ENCODE measurements at regions not wholly inside any gene's neighbourhood (a gene's known extent, or its start where the extent isn't known, plus 50 kb on each side); places are given as distances from the start of the nearest gene placed in this dataset.

- Histone ChIP-seq H3K4me3 (ENCODE audit: insufficient read depth, low read length, poor library complexity, severe bottlenecking) (no peak overlapping the region), H2AFZ (ENCODE audit: low read depth, low read length, severe bottlenecking) (no peak overlapping the region), H3K79me2 (ENCODE audit: insufficient read depth, low read length) (no peaks in the 10 kb centered on the region), H3K9me3 (ENCODE audit: insufficient read depth, low read length) (no peaks in the 10 kb centered on the region), H3K9me2 (replicated peaks; ENCODE audit: insufficient read depth, low read length) (no peaks in the 10 kb centered on the region), H3K36me3 (ENCODE audit: low read length) (no peaks in the 10 kb centered on the region), H3K27ac (ENCODE audit: low read depth, low read length) (no peak overlapping the region), H3F3A (ENCODE audit: insufficient read depth) (no peaks in the 10 kb centered on the region), H3K9ac (ENCODE audit: low read length) (no peak overlapping the region), H3K27me3 (ENCODE audit: low read length) (no peaks in the 10 kb centered on the region), H3K4me2 (ENCODE audit: low read depth, low read length, poor library complexity, severe bottlenecking) (no peak overlapping the region), H4K20me1 (ENCODE audit: low read depth, low read length) (no peaks in the 10 kb centered on the region)
- TF ChIP-seq CTCF (IDR thresholded peaks at IDR 0.05; ENCODE audit: insufficient read depth, low read length, poor library complexity, severe bottlenecking) (no peak), EZH2phosphoT487 (conservative IDR thresholded peaks at IDR 0.05; ENCODE audit: low read length) (no peak)
These were observed 262.9 kb upstream of the KLHL29 start for GRCh38 chr2:23121968-23122648.

- Histone ChIP-seq H3K9me3 (ENCODE audit: insufficient read depth, low read length) (no peaks in the 10 kb centered on the region), H3K36me3 (ENCODE audit: low read length) (no peaks in the 10 kb centered on the region), H3K27me3 (ENCODE audit: low read length) (no peaks in the 10 kb centered on the region), H3F3A (ENCODE audit: insufficient read depth) (no peaks in the 10 kb centered on the region), H2AFZ (ENCODE audit: low read depth, low read length, severe bottlenecking) (no peak overlapping the region), H3K4me2 (ENCODE audit: low read depth, low read length, poor library complexity, severe bottlenecking) (no peak overlapping the region), H3K9ac (ENCODE audit: low read length) (no peak overlapping the region), H3K27ac (ENCODE audit: low read depth, low read length) (no peak overlapping the region), H3K4me3 (ENCODE audit: insufficient read depth, low read length, poor library complexity, severe bottlenecking) (no peak overlapping the region), H3K9me2 (replicated peaks; ENCODE audit: insufficient read depth, low read length) (no peaks in the 10 kb centered on the region), H3K79me2 (ENCODE audit: insufficient read depth, low read length) (no peaks in the 10 kb centered on the region), H4K20me1 (ENCODE audit: low read depth, low read length) (no peaks in the 10 kb centered on the region)
- no peak for TF ChIP-seq EZH2phosphoT487 (conservative IDR thresholded peaks at IDR 0.05; ENCODE audit: low read length)
- no peak for TF ChIP-seq CTCF (IDR thresholded peaks at IDR 0.05; ENCODE audit: insufficient read depth, low read length, poor library complexity, severe bottlenecking)
These were observed 262.2 kb upstream of the KLHL29 start for GRCh38 chr2:23122681-23123215.

GRCh38 chr2:23123686-23124085 lies 261.3 kb upstream of the KLHL29 start:
- Histone ChIP-seq H3K36me3 (ENCODE audit: low read length) (no peaks in the 10 kb centered on the region), H2AFZ (ENCODE audit: low read depth, low read length, severe bottlenecking) (no peak overlapping the region), H3K4me3 (ENCODE audit: insufficient read depth, low read length, poor library complexity, severe bottlenecking) (no peak overlapping the region), H3K9me3 (ENCODE audit: insufficient read depth, low read length) (no peaks in the 10 kb centered on the region), H4K20me1 (ENCODE audit: low read depth, low read length) (no peaks in the 10 kb centered on the region), H3F3A (ENCODE audit: insufficient read depth) (no peaks in the 10 kb centered on the region), H3K79me2 (ENCODE audit: insufficient read depth, low read length) (no peaks in the 10 kb centered on the region), H3K27ac (ENCODE audit: low read depth, low read length) (no peak overlapping the region), H3K4me2 (ENCODE audit: low read depth, low read length, poor library complexity, severe bottlenecking) (no peak overlapping the region), H3K9me2 (replicated peaks; ENCODE audit: insufficient read depth, low read length) (no peaks in the 10 kb centered on the region), H3K9ac (ENCODE audit: low read length) (no peak overlapping the region), H3K27me3 (ENCODE audit: low read length) (no peaks in the 10 kb centered on the region)
- TF ChIP-seq EZH2phosphoT487 (conservative IDR thresholded peaks at IDR 0.05; ENCODE audit: low read length) (no peak), CTCF (IDR thresholded peaks at IDR 0.05; ENCODE audit: insufficient read depth, low read length, poor library complexity, severe bottlenecking) (no peak)
